Thoracic aorta (tissue), 2 donors: ENCODE measurements at regions not wholly inside any gene's neighbourhood (a gene's known extent, or its start where the extent isn't known, plus 50 kb on each side); places are given as distances from the start of the nearest gene placed in this dataset.

Experiments used
- ATAC-seq: fragments of 150-250 bp; one replicate; pipeline ENCODE4 v1.8.0; 2017; ENCODE audit warnings: low read depth; ENCODE audit not compliant: insufficient number of reproducible peaks, low FRiP score
- DNase-seq: peaks from one replicate; pipeline ENCODE4 v3.0.0-alpha.2; 2020; ENCODE audit warnings: low spot score
- H3K27ac ChIP-seq, 2 donors: fragments of 200-600 bp; sonication (generic); 1 replicate in 1 of 2; 2 replicates in 1 of 2; pipeline ENCODE4 v1.5.1; 2016; ENCODE audit warnings: mild to moderate bottlenecking in 2 of 2, moderate library complexity in 2 of 2
- H3K27me3 ChIP-seq: fragments of 200-600 bp; sonication (generic); replicated peaks from 2 replicates; pipeline ENCODE4 v1.6.0; 2016; ENCODE audit warnings: mild to moderate bottlenecking; ENCODE audit not compliant: insufficient read depth
- H3K36me3 ChIP-seq: fragments of 200-600 bp; sonication (generic); one replicate; pipeline ENCODE4 v1.5.1; 2016
- H3K4me1 ChIP-seq, 2 donors: fragments of 200-600 bp; sonication (generic); 1 replicate in 1 of 2; 2 replicates in 1 of 2; pipeline versions ENCODE4 v1.5.1 to v1.6.0; 2016; ENCODE audit warnings: low read depth in 2 of 2, mild to moderate bottlenecking in 1 of 2; ENCODE audit not compliant: control insufficient read depth in 1 of 2
- H3K4me3 ChIP-seq: fragments of 200-600 bp; sonication (generic); 2 replicates; pipeline ENCODE4 v1.5.1; 2016; ENCODE audit warnings: mild to moderate bottlenecking
- H3K9me3 ChIP-seq: fragments of 200-600 bp; sonication (generic); 2 replicates; pipeline ENCODE4 v1.5.1; 2016
- TF ChIP-seq, protein P1 (sequence below): fragments of 200-600 bp; sonication (generic); IDR thresholded peaks from one replicate; pipeline ENCODE4 v1.5.1; 2019; ENCODE audit warnings: antibody characterized with exemption

DNA sequence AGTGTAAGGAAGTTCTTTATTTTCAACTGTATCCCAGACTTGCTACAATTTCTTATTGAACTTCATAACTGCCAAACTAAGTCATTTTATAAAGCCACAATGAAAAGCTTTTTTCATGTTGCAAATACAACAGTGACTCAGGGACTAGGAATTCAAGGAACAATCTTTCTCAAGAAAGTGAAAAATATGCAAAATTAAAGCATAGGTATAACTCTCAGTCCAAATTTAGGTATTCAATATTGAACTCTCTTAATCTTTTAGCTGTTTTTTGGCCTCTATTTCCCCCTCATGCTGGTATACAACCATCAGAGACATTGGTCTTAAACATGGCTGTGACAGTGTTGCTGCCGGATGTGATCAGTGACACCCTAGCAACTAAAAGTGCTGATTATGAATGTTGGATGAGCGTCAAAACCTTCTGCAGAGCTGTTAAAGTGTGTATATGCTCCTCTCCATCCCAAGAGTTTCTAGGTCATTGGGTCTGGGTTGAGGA, 476.9 kb downstream of the ZNF385D start:
- Histone ChIP-seq H3K4me1 (peaks cover 11 to 12% of the 10 kb centered on the region in 2 donors), H3K27me3 (no peaks in the 10 kb centered on the region), H3K36me3 (no peaks in the 10 kb centered on the region), H3K4me3 (no peak overlapping the region), H3K9me3 (no peaks in the 10 kb centered on the region), H3K27ac (peak overlapping the region in 1 of 2 donors; percentile 7)
- ATAC-seq (no peak), DNase-seq (no peak)
- TF ChIP-seq, protein P1, sequence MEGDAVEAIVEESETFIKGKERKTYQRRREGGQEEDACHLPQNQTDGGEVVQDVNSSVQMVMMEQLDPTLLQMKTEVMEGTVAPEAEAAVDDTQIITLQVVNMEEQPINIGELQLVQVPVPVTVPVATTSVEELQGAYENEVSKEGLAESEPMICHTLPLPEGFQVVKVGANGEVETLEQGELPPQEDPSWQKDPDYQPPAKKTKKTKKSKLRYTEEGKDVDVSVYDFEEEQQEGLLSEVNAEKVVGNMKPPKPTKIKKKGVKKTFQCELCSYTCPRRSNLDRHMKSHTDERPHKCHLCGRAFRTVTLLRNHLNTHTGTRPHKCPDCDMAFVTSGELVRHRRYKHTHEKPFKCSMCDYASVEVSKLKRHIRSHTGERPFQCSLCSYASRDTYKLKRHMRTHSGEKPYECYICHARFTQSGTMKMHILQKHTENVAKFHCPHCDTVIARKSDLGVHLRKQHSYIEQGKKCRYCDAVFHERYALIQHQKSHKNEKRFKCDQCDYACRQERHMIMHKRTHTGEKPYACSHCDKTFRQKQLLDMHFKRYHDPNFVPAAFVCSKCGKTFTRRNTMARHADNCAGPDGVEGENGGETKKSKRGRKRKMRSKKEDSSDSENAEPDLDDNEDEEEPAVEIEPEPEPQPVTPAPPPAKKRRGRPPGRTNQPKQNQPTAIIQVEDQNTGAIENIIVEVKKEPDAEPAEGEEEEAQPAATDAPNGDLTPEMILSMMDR = no peak

DNA sequence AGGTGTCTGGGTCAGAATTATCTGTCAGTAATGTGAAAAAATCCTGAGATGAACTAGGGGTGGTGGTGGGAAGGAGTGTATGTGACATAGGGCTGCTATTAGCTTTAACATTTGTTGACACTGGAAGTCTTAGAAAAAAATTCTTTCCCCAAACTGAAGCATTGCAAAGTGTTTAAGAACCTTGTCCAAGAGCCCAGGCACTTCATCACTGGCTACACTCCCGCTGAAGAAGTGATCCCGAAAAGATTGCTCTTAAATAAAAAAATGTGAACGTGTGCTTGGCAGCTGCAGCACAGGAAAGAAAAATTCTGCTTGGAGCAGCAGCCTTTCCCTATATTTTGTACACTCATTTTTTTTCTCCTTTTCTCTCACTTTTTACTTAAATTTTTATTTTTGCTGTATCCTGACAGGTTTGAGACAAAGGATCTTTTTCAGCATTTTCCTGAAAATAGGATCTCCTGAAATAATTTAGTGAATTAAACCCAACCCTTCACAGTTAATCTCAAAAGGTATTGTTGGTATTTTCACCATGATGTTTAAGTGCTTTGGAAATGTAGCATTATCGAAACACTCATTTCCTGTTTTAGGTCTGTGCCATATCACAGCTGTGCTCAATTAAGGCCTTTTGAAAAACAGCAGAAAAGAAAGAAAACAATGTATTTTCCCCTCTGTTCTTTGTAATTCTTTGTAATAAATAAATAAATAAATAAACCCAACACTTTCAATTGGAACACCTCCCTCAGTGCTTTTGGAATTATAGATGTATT, 477.6 kb downstream of the ZNF385D start:
- Histone ChIP-seq H3K4me3 (no peak overlapping the region), H3K27me3 (no peaks in the 10 kb centered on the region), H3K27ac (peak overlapping the region in 1 of 2 donors; percentile 7), H3K9me3 (no peaks in the 10 kb centered on the region), H3K4me1 (peaks cover 11 to 12% of the 10 kb centered on the region in 2 donors), H3K36me3 (no peaks in the 10 kb centered on the region)
- no peak for DNase-seq
- no peak for ATAC-seq
- TF ChIP-seq, protein P1 = no peak

DNA sequence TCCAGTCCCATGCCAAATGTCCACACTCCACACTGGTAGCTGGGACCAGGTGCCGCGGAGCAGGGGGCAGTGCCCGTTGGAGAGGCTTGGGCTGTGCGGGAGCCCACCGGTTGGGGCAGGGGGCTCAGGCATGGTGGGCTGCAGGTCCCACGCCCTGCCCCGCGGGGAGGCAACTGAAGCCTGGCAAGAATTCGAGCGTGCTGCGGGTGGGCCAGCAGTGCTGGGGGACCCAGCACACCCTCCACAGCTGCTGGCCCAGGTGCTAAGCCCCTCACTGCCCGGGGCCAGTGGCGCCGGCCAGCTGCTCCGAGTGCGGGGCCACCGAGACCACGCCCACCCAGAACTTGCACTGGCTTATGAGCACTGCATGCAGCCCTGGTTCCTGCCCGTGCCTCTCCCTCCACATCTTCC, 479.4 kb downstream of the ZNF385D start:
- TF ChIP-seq, protein P1 = no peak
- DNase-seq = no peak
- peaks cover 11 to 12% of the 10 kb centered on the region in 2 donors for H3K4me1 ChIP-seq
- no peaks in the 10 kb centered on the region for H3K36me3 ChIP-seq
- H3K27ac ChIP-seq = no peak overlapping the region
- ATAC-seq = no peak
- H3K4me3 ChIP-seq = no peak overlapping the region
- H3K9me3 ChIP-seq = no peaks in the 10 kb centered on the region
- H3K27me3 ChIP-seq = no peaks in the 10 kb centered on the region

DNA sequence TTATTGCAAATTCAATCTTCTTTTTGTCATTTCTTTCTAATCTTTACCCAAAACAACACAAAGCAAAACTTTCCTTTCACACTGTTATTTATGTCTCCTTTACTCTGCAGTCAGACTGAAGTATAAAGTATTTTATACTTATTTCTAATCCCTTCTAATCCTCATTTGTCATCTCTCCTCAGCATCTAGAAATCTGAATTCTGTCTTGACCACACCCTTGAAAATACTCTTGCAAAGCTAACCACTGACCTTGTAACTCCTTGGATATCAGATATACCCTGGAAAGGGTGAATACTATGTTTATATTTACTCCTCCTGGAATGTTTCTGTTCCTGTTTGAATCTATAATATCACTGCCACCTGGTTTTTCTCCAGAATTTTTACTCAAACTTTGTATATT, 481.1 kb downstream of the ZNF385D start:
- TF ChIP-seq, protein P1 = no peak
- DNase-seq (no peak), ATAC-seq (no peak)
- peaks cover 11 to 12% of the 10 kb centered on the region in 2 donors for H3K4me1 ChIP-seq
- H3K9me3 ChIP-seq = no peaks in the 10 kb centered on the region
- no peak overlapping the region for H3K27ac ChIP-seq
- no peaks in the 10 kb centered on the region for H3K27me3 ChIP-seq
- H3K36me3 ChIP-seq = no peaks in the 10 kb centered on the region
- no peak overlapping the region for H3K4me3 ChIP-seq

DNA sequence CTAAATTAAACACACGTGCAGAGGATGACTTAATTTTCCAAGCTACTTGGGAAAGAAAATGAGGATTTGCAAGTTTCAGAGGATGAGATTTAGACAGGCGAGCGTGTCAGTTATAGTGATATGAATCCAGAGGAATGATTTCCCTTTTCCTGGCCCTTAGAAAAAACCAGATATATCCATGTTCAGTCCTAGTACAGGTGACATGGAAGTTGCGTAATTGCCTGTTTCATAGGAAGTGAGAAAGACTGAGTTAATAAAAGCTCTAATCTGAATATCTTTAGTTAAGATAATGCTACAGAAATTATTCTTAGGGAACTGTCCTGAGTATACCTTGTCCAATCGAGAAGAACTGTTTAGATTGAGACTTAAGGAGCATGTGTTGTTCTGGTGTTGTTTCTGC, 490.5 kb downstream of the ZNF385D start:
- no peaks in the 10 kb centered on the region for H3K27me3 ChIP-seq
- ATAC-seq = no peak
- no peak overlapping the region for H3K27ac ChIP-seq
- no peaks in the 10 kb centered on the region for H3K9me3 ChIP-seq
- no peaks in the 10 kb centered on the region for H3K36me3 ChIP-seq
- TF ChIP-seq, protein P1 = no peak
- H3K4me3 ChIP-seq = no peak overlapping the region
- H3K4me1 ChIP-seq = no peaks in the 10 kb centered on the region
- no peak for DNase-seq
